SU-DHL-6 (cell line): ENCODE measurements at regions not wholly inside any gene's neighbourhood (a gene's known extent, or its start where the extent isn't known, plus 50 kb on each side); places are given as distances from the start of the nearest gene placed in this dataset.

Source experiments
- CTCF ChIP-seq: fragments of 200-600 bp; sonication (generic); IDR thresholded peaks from one replicate; pipeline ENCODE4 v1.5.1; 2017; ENCODE audit warnings: antibody characterized with exemption, mild to moderate bottlenecking, low read length, moderate library complexity; ENCODE audit not compliant: insufficient read depth, poor library complexity, severe bottlenecking
- EZH2phosphoT487 ChIP-seq: fragments of 200-600 bp; sonication (generic), shearing (Covaris generic); conservative IDR thresholded peaks from 2 replicates; pipeline ENCODE4 v1.6.1; 2018; ENCODE audit warnings: mild to moderate bottlenecking, antibody characterized with exemption, low read length, moderate library complexity, mixed read lengths

GRCh38 chr5:60185231-60186099 lies 291.9 kb upstream of the PDE4D start:
- TF ChIP-seq CTCF, result no peak
- TF ChIP-seq EZH2phosphoT487, result no peak
